ENCODE measurements at regions not wholly inside any gene's neighbourhood (a gene's known extent, or its start where the extent isn't known, plus 50 kb on each side); places are given as distances from the start of the nearest gene placed in this dataset.

DNA sequence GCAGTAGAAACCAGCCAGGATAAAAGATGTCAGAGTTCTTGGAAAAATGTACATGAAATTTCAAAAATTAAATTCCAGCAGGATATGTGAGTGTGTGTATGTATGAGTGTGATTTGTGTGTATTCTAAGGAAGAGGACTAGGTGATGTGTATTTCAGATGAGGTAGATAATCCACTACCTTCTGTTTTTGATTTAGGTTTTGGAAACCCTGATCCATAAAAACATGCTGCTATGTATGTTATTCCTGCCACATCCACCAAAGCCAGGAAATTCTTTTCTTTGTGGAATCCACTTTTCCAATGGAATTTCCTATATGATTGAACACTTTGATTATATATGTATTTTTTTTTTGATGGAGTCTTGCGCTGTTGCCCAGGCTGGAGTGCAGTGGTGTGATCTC, 276.9 kb downstream of the UQCRFS1 start:
- DNase-seq (ENCODE audit: low spot score), result no peak

DNA sequence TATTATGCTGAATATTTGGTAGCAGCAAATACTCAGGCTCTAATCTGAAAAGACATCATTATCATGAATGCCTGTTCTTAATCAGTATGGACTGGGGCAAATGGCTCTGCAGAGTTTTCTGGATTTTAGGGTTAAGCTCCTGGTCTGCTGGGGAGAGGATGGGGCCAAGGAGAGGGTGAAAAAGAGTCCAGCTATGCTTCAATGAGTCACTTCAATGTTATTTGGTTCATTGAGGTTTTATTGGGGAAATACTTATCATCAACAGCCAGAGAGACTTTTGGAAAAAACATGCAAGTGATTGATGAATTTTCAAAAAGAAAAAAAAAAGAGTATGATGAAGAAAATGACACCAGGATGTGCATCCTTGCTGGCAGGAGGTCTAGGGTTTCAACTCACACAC, 278.3 kb downstream of the UQCRFS1 start:
- no peak for DNase-seq (ENCODE audit: low spot score)

DNA sequence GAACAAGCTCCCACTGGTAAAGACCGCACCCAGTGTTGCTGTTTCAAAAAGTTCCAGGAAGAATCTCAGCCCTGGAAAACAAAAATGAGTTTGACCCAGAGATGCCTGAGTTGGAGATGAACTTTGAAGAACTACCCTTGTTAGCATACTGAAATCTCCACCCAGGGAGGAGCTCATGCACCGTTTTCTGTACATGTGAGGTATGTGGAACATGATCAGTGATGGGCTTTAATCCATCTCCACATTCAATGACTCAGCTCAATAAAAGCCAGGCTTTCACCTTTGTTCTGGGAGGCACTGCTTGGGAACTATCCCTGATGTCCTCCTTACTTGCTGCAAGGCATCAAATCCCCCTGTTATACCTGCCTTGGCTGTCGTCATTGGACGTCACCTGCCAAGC, 279.9 kb downstream of the UQCRFS1 start:
- no peak for DNase-seq (ENCODE audit: low spot score)

DNA sequence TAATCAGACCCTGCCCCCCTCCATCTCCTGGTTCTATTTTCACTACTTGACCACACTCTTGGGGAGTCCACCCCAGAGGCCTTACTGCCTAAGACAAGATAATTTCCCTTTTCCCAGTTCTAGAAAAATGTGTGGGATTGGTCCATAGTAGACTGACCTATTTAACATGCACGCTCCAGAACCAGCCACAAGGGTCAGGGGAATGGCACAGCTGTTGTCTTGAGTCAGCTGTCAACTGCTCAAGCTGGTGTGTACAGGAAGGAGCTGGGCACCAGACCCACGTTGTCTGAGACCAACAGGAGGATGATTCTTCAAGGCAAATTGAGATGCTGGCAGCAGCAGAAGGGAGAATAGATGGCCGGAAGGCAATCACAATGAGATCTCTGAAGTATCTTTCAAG, 280.5 kb downstream of the UQCRFS1 start:
- DNase-seq (ENCODE audit: low spot score), result no peak

DNA sequence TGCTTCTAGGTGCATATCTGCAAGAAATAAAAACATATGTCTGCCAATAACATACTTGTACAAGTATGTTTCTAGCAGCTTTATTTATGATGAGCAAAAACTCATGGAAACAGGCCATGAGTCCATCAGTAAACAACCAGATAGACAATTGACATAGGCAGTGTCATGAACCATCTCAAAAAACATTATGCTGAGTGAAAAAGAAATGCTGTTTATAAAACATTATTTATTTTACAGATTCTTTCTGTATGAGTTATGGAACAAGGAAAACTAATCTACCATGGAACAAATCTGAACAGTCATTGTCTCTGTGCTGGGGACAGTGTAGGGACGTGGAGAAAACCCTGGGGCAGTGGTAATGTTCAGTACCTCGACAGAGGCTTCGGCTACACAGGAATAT, 283.9 kb downstream of the UQCRFS1 start:
- no peak for DNase-seq (ENCODE audit: low spot score)

DNA sequence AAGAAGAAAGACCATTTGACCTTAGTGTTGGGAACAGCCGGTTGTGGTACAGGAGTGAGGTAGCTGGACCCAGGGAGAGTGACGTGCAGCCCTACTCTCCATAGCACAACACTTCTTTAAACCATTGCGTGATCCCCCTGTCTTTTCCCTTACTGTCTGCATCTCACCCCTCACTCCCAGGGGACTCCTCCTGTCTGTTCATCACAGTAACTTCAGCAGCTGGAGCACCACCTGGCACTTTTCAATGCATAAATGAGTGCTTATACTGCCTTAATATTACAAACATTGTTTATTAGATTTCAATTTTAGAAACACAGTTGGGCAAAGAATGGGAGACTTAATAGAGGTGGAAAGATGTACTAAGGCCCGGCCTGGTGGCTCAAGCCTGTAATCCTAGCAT, 285.5 kb downstream of the UQCRFS1 start:
- no peak for DNase-seq (ENCODE audit: low spot score)

DNA sequence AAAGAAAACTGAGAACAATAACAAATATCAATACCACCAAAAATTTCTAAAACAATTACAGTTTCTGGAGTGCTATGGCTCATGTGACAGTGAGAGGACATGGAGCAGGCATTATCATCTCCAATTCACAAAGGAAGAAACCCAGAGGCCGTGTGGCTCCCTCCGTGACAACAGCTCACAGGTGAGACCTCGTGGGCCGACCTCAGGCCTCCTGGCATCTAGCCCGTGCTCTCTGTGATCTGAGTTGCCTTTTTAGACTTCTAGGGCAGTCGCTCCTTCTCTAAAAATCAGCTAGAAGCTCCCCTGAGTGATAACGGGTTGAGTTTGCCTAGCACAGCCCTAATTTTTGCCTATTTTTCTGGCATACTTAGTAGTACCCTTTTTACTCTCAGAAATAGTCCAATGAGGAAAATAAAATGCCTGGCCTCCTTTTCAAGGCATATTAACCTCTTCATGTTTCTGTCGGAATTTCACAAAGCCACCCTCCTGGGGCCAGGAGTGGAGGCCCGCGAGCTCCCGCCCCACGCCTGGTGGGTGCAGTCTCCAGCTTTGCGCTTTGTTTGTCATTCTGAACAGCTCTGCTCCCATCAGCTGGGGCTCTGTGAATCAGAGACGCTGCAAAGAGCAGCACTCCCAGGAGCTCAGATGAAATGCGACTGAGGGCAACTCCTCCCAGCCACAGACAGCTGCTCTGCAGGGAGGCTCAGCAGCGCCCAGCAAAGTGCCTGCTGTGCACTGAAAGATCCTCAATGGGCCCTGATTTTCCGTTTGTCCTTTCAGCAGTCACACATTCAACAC, 292.5 kb downstream of the UQCRFS1 start:
- DNase-seq (ENCODE audit: low spot score), result no peak

DNA sequence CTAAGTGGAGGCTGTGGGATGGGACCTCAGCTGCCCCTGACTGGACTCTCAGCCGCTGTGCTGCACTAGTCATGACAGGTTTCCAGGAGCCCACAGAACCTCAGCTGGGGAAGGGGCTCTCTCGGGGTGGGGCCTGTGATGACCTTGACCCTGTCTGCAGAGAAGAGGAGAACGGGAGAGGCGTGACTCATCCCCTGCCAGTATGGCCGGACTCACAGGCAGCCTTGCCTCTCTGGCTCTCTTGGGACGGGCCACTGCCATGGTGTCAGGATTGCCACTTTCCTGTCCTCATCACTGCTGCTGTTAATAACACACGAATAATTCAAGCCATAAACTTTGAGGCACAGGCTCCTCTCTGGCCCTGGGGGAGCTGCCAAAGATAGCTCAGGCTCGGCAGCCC, 295.3 kb downstream of the UQCRFS1 start:
- no peak for DNase-seq (ENCODE audit: low spot score)

DNA sequence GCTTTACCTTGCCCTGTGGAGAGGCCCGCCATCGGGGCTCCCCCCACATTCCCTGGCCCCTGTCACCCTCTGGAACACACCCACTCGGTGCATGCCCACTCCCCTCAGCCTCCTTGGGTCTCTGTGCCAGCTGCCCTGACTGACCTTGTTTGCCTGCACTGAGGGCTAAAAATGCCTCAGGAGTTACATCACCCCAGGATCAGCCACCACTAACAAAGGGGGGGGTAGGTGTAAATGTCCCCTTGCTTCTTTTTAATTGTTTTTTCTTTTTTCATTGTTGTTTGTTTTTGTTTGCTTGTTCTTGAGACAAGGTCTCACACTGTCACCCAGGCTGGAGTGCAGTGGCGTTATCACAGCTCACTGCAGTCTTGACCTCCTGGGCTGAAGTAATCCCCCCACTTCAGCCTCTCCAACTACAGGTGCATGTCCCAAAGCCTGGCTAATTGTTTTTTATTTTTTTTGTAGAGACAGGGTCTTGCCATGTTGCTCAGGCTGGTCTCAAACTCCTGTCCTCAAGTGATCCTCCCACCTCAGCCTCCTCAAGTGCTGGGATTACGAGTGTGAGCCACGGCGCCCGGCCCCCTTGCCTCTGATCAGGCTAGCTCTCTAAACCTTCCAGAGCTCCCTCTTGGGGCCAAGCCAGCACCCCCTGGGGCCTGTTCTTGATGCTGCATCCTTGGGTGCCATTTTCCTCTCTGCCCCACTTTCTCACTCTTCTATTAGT, 297.1 kb downstream of the UQCRFS1 start:
- no peak for DNase-seq (ENCODE audit: low spot score)

DNA sequence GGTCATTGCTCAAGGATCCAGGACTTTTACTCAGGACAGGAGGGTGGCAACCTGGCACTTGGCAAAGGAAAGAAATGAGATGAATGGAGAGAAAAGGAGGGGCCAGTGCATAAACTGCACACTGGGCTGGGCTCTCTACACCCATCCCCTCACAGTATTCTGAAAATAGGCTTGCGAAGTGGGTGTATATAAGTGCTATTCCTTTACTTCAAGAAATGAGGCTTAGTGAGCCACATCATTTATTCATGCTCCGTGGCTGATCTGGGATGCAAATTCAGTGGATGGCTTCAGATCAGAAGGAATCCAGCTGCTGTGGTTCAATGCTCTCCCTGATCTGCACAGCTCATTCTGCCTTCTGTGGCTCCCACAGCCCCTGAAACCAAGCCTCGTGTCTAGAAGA, 297.7 kb downstream of the UQCRFS1 start:
- no peak for DNase-seq (ENCODE audit: low spot score)

DNA sequence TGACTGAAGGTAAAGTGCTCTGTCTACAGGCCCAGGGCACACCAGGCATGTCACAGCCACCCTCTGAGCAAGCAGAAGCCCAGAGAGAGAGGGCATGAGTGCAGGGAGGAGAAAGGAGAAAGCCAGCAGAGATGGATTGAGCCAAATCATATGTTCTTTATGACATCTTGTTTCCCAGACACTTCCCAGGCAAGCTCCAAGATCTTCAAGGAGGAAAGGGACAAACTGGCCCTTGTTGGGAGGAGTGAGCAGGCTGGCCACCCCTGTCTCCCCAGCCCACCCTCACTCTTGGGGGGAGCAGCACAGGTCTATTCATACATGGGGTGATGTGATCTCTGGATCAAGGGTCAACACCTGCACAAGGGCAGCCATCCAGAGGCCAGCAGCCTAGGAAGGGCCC, 298.8 kb downstream of the UQCRFS1 start:
- DNase-seq (ENCODE audit: low spot score), result no peak

DNA sequence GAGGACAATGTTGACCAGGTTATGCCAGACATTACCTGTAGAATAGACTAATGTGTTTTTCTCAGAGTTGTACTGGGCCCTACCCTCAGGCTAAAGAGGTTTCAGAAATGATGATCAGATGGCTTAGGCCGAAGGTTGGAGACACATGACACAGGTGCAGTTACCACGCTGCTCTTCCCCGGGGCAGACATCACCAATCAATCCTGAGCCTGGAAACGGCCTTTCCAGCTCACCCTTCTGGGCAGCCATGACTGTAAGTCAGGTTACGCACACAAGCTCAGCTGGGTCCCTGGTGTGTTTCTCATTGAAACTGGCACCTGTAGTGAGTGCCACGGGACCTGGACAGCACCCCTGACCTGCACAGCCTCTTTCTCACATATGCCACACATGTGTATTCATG, 299.3 kb downstream of the UQCRFS1 start:
- DNase-seq (ENCODE audit: low spot score), result no peak

DNA sequence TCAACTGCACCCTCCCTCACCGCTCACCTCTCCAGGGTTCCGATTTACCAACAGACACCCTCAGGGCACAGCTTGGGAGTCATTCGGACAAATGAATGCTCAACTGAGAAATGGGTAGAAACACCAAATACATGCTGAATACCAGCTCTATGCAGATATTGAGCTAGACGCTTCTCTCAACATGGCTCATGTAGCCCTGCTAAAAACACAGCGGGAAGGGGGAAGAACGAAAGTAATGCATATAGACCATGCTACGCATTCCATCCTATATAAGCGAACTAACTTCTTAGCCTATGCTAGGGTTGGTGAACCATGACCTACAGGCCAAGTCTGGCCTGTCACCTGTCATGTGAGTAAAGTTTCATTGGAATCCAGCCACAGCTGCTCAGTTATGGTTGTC, 304.0 kb downstream of the UQCRFS1 start:
- no peak for DNase-seq (ENCODE audit: low spot score)

DNA sequence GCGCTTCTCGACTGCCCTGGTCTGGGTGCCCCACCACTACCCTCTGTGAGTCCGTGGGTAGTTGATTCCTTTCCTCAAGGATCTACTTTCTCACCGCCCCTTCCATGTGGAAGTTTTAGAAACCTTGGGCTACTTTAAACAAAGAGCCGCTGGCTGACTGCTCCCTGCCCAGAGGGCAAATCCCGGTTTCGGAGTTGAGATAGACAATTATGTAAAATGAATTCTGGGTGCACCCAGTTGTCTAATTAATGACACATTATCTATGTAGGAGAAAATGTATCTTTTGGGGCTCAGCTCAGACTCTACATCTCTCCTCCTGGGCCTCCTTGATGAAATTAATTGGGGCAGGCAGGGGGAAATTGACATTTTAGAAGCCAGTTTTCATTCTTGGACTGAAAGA, 305.4 kb downstream of the UQCRFS1 start:
- DNase-seq (ENCODE audit: low spot score), result no peak

DNA sequence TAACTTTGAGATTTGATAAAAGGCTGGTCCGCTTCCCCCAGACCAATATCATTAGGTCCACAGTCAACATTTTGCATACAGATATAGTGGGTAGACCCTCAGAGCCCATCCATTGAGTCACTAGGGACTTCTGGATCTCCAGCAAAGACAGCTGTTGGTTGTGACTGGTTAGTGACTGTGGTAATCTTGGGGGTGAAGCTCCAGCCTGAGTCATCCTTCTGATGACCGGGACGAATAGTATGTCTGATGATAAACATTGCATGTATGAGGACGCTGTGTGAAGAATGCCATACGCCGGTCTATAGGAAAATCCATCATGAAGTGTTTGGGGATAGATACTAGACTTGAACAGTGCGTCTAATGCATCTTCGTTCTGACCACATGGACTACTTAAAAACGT, 307.0 kb downstream of the UQCRFS1 start:
- DNase-seq (ENCODE audit: low spot score), result no peak

DNA sequence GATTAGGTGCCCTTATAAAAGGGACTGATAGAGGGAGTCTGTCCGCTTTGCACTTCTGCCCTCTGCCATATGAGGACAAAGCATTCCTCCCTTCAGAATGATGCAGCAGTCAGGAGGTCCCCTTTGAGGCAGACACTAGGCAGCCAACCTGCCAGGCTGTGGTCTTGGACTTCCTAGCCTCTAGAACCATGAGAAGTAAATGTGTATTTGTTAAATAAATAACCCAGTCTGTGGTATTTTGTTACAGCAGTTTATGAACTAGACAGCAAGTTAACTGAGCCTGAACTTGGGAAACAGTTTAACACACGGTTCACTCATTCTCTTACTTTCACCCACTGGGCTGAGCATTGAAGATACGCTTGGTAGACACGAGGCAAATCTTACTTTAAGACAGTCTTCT, 313.2 kb downstream of the UQCRFS1 start:
- no peak for DNase-seq (ENCODE audit: low spot score)

DNA sequence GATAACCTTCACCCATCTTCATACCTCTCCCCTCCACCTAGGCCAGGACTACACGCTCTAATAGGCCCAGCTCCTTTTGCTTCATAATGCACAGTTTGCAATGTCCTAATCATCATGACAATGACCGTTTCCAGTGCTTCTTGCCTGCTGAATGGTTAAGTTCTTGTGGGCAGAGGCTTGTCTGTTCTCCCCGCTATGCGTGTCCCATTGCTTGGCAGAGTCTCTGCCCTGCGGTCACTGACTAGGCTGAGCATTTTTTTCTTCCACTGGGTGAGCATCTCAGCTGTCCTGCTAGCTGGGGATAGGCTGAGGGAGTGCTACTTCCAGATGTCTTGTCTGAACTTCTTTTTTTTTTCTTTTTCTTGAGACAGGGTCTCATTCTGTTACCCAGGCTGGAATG, 314.7 kb downstream of the UQCRFS1 start:
- DNase-seq (ENCODE audit: low spot score), result no peak

DNA sequence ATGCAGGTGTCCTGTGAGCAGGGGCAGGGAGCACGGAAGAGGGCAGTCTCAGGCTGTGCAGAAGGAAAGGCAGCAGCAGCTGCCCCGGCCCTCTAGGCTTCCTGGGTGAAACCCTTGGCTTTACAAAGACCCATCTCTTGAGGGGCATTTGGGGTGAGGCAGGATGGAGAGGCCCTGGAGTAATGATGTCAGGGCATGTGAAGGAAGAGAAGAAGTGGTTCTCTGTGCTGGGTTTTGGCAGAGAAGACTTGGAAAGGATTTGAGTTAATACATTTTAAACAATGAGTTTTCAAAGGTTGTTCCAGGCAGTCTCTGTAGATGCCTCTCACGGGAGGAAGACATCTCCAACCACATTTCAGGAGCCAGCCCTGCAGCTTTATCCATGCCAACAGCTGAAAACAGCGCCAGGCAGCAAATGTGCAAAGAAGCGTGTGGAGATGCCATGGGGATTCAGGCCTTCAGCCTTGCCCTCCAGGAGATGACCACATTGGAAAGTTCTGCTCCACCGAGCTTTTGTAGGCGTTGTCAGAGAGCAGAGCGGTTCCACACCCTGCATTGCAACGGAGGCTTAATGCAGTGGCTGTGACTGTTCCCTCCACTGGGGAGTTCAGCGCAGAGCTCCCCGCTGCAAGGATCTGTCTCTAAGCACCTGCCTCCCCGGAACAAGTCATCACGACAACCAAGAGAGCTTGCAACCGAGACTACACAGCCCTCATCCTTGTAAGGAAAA, 322.8 kb downstream of the UQCRFS1 start:
- no peak for DNase-seq (ENCODE audit: low spot score)

DNA sequence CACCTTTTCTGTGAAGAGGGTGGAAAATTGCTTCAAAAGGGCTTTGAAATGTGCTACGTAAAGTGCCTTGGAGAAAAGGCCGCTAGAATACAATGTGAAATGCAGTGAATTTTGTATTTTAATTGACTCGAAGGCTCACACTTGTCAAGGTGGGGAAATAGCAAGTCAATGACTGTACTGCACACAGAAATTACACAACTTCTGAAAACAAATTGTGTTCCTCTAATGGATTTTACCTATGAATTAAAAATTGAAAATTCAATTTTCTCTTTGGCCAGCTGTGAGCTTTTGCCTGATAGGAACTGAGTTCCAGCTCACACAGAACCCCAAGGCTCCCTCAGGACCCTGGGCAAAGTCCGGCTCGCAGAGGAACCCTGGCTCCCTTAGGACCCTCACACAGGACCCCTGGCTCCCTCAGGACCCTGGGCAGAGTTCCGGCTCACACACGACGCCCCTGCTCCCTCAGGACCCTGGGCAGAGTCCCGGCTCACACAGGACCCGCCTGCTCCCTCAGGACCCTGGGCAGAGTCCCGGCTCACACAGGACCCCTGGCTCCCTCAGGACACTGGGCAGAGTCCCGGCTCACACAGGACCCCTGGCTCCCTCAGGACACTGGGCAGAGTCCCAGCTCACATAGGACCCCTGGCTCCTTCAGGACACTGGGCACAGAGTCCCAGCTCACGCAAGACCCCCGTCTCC, 324.9 kb downstream of the UQCRFS1 start:
- no peak for DNase-seq (ENCODE audit: low spot score)

DNA sequence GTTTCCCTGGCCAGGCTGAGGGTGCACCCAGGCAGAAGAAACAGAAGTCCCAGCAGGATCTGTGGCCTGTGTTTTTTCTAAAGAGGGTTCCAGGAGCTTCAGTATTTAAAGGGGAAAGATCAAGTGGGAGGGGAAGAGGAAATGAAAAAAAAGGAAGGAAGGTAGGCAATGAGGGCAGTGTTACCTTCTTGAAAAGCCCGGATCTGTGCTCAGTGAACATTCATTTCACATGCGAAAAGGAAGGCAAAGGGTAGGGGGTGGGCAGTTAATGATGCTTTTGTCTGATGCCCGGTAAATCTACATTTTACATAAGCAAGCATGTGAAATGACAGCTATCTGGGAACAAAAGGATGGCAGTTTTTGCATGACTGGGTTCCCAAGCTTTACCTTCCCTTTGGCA, 326.2 kb downstream of the UQCRFS1 start:
- DNase-seq (ENCODE audit: low spot score), result no peak

DNA sequence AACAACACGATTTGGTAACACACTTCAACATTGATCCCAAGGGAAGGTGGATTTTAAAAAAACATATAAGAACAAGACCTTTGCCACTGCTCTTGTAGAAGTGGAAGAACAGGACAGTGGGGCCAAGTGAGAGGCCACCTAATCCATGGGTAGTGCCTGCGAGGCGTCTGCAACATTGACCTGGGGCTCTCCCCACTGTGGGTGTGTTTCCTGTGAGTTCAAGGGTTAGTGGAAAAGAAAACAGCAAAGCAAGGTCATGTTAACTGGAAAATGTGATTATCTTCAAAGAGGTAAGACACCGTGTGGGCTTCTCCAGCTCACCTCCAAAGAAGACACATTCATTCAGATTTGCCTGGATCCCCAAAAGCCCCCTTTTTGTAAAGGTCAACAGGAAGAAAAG, 327.0 kb downstream of the UQCRFS1 start:
- no peak for DNase-seq (ENCODE audit: low spot score)

DNA sequence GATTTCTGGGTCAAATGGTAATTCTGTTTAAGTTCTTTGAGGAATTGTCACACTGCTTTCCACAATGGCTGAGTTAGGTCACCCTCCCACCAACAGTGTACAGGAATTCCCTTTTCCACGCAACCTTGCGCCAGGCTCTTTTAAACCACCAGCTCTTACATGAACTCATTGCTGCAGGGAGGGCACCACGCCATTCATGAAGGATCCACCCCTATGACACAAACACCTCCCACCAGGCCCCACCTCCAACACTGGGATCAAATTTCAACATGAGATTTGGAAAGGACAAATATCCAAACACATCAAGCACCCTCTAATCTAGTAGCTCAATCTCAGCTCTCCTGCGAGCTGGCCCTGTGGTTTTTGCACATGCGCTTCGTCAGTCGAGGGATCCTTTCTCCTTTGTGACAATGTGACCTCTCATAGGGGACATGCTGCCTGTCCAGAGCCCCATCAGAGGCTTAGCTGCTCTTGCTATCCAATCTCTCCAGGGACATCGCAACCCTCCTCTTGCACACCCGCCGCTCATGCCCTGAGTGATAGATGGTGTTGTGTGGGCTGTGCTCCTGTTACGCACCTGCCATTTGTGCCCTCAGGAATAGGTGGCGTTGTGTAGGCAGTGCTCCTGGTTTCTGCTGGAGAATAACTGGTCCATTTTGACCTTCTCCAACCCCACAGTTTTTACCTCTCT, 328.0 kb downstream of the UQCRFS1 start:
- no peak for DNase-seq (ENCODE audit: low spot score)

All from left forelimb (tissue), 1 donor.